ENCODE measurements at regions not wholly inside any gene's neighbourhood (a gene's known extent, or its start where the extent isn't known, plus 50 kb on each side); places are given as distances from the start of the nearest gene placed in this dataset.
"Not testable (repeated sequence)": the region's sequence is repeated elsewhere in the genome, so short reads cannot be mapped to it uniquely, and the experiment has no call there.

- H3K27me3 ChIP-seq (ENCODE audit: insufficient read depth, low read depth), result no peaks in the 10 kb centered on the region
- H3K9ac ChIP-seq, result no peak overlapping the region
- no peaks in the 10 kb centered on the region for H4K20me1 ChIP-seq (ENCODE audit: insufficient read depth)
- TF ChIP-seq CTCF (conservative IDR thresholded peaks at IDR 0.05; ENCODE audit: low read depth, low read length), result no peak
- no peaks in the 10 kb centered on the region for H3K36me3 ChIP-seq (ENCODE audit: insufficient read depth)
- no peaks in the 10 kb centered on the region for H3K79me2 ChIP-seq (ENCODE audit: insufficient read depth, low read depth)
- H3K27ac ChIP-seq, result no peak overlapping the region
- no peak overlapping the region for H3K4me2 ChIP-seq
- no peaks in the 10 kb centered on the region for H3K4me1 ChIP-seq (ENCODE audit: low read depth, poor library complexity, severe bottlenecking)
- no peak overlapping the region for H3K4me3 ChIP-seq (IDR thresholded peaks at IDR 0.05; ENCODE audit: insufficient read depth, low read depth, low read length)
- no peak overlapping the region for H2AFZ ChIP-seq (ENCODE audit: low read depth)
Measured at GRCh38 chr3:56952846-56953245, 107.6 kb upstream of the SPATA12 start.

- no peaks in the 10 kb centered on the region for H4K20me1 ChIP-seq (ENCODE audit: insufficient read depth)
- H3K4me1 ChIP-seq (ENCODE audit: low read depth, poor library complexity, severe bottlenecking), result no peaks in the 10 kb centered on the region
- no peak overlapping the region for H3K27ac ChIP-seq
- no peak overlapping the region for H2AFZ ChIP-seq (ENCODE audit: low read depth)
- H3K79me2 ChIP-seq (ENCODE audit: insufficient read depth, low read depth), result no peaks in the 10 kb centered on the region
- TF ChIP-seq CTCF (conservative IDR thresholded peaks at IDR 0.05; ENCODE audit: low read depth, low read length), result no peak
- no peak overlapping the region for H3K9ac ChIP-seq
- H3K27me3 ChIP-seq (ENCODE audit: insufficient read depth, low read depth), result no peaks in the 10 kb centered on the region
- H3K4me3 ChIP-seq (IDR thresholded peaks at IDR 0.05; ENCODE audit: insufficient read depth, low read depth, low read length), result no peak overlapping the region
- no peak overlapping the region for H3K4me2 ChIP-seq
- no peaks in the 10 kb centered on the region for H3K36me3 ChIP-seq (ENCODE audit: insufficient read depth)
Measured at GRCh38 chr3:56952061-56952460, 108.4 kb upstream of the SPATA12 start.

- TF ChIP-seq CTCF (conservative IDR thresholded peaks at IDR 0.05; ENCODE audit: low read depth, low read length), result no peak
- Histone ChIP-seq H3K4me2 (no peak overlapping the region), H3K27ac (no peak overlapping the region), H3K4me3 (IDR thresholded peaks at IDR 0.05; ENCODE audit: insufficient read depth, low read depth, low read length) (no peak overlapping the region), H4K20me1 (ENCODE audit: insufficient read depth) (no peaks in the 10 kb centered on the region), H3K4me1 (ENCODE audit: low read depth, poor library complexity, severe bottlenecking) (no peaks in the 10 kb centered on the region), H3K9ac (no peak overlapping the region), H2AFZ (ENCODE audit: low read depth) (no peak overlapping the region), H3K36me3 (ENCODE audit: insufficient read depth) (no peaks in the 10 kb centered on the region), H3K27me3 (ENCODE audit: insufficient read depth, low read depth) (no peaks in the 10 kb centered on the region), H3K79me2 (ENCODE audit: insufficient read depth, low read depth) (no peaks in the 10 kb centered on the region)
Measured at GRCh38 chr3:56951366-56951765, 109.1 kb upstream of the SPATA12 start.

- H3K79me2 ChIP-seq (ENCODE audit: insufficient read depth, low read depth); H3K4me2 ChIP-seq; H3K4me1 ChIP-seq (ENCODE audit: low read depth, poor library complexity, severe bottlenecking); H3K4me3 ChIP-seq (IDR thresholded peaks at IDR 0.05; ENCODE audit: insufficient read depth, low read depth, low read length); H3K27me3 ChIP-seq (ENCODE audit: insufficient read depth, low read depth); H3K9ac ChIP-seq; H4K20me1 ChIP-seq (ENCODE audit: insufficient read depth); H3K36me3 ChIP-seq (ENCODE audit: insufficient read depth); H3K27ac ChIP-seq; H2AFZ ChIP-seq (ENCODE audit: low read depth): not testable (repeated sequence)
Measured at GRCh38 chr3:56945378-56945777, 115.1 kb upstream of the SPATA12 start.

GRCh38 chr3:56942523-56942922 is 117.9 kb upstream of the SPATA12 start:
- Histone ChIP-seq H3K4me2 (no peak overlapping the region), H3K27me3 (ENCODE audit: insufficient read depth, low read depth) (no peaks in the 10 kb centered on the region), H2AFZ (ENCODE audit: low read depth) (no peak overlapping the region), H3K4me3 (IDR thresholded peaks at IDR 0.05; ENCODE audit: insufficient read depth, low read depth, low read length) (no peak overlapping the region), H3K27ac (no peak overlapping the region), H4K20me1 (ENCODE audit: insufficient read depth) (no peaks in the 10 kb centered on the region), H3K4me1 (ENCODE audit: low read depth, poor library complexity, severe bottlenecking) (no peaks in the 10 kb centered on the region), H3K36me3 (ENCODE audit: insufficient read depth) (no peaks in the 10 kb centered on the region), H3K9ac (no peak overlapping the region), H3K79me2 (ENCODE audit: insufficient read depth, low read depth) (no peaks in the 10 kb centered on the region)
- TF ChIP-seq CTCF (conservative IDR thresholded peaks at IDR 0.05; ENCODE audit: low read depth, low read length), result no peak

All from KMS-11 (cell line).